ENCODE measurements at regions not wholly inside any gene's neighbourhood (a gene's known extent, or its start where the extent isn't known, plus 50 kb on each side); places are given as distances from the start of the nearest gene placed in this dataset.

DNA sequence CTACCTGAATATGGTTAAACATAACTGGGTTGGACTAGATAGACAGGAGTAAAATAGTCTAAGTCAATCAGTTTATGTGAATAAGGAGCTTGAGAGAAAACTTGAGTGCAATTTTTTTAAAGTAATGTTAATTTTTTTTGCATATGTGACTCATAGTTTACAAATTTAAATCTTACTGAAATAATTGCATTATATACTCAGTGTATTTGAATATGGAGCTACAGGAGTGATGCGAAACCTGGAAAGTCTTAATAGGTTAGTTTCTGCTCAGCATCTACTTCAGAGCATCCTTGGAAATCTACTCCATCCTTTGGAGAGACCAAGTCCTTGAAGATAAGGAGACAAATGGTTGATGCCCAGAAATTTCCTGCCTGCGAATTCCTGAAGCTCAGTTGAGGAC, 318.8 kb upstream of the NXPH2 start:
- Histone ChIP-seq H3K27me3 (ENCODE audit: control insufficient read depth, insufficient read depth, low read length) (no peaks in the 10 kb centered on the region), H3K9me3 (ENCODE audit: control insufficient read depth, insufficient read depth, low read length) (peaks cover 3% of the 10 kb centered on the region; the same call in 1 of the 2 replicates), H3K4me3 (ENCODE audit: low read depth, low read length) (no peak overlapping the region), H3K27ac (ENCODE audit: low read depth, low read length) (no peak overlapping the region)
- POLR2A ChIA-PET, result no interaction called here
- DNase-seq (ENCODE audit: low read depth, low spot score), result no peak
- CTCF ChIA-PET, result no interaction called here
- TF ChIP-seq, protein P1, sequence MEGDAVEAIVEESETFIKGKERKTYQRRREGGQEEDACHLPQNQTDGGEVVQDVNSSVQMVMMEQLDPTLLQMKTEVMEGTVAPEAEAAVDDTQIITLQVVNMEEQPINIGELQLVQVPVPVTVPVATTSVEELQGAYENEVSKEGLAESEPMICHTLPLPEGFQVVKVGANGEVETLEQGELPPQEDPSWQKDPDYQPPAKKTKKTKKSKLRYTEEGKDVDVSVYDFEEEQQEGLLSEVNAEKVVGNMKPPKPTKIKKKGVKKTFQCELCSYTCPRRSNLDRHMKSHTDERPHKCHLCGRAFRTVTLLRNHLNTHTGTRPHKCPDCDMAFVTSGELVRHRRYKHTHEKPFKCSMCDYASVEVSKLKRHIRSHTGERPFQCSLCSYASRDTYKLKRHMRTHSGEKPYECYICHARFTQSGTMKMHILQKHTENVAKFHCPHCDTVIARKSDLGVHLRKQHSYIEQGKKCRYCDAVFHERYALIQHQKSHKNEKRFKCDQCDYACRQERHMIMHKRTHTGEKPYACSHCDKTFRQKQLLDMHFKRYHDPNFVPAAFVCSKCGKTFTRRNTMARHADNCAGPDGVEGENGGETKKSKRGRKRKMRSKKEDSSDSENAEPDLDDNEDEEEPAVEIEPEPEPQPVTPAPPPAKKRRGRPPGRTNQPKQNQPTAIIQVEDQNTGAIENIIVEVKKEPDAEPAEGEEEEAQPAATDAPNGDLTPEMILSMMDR (IDR thresholded peaks at IDR 0.05; ENCODE audit: low read depth, low read length), result no peak

DNA sequence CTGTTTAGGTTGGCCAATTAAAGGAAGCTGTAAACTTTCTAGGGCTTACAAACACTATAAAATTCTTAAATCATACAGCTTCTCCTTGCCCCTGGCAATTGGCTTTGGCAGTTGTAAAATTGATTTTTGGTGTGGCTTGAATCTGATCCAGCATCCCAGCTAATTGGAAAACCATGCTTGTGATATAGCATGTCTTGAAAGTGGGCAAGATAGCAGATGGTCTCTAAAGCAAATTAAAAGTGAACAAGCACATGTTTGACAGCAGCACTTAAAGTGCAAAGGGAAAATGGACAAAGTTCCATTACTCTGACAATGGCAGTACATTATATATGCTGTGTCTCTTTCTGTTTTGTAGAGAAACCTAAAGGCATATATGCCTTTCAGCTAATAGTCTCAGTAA, 302.9 kb upstream of the NXPH2 start:
- TF ChIP-seq, protein P1 (IDR thresholded peaks at IDR 0.05; ENCODE audit: low read depth, low read length), result no peak
- H3K27ac ChIP-seq (ENCODE audit: low read depth, low read length), result no peak overlapping the region
- POLR2A ChIA-PET, result no interaction called here
- CTCF ChIA-PET, result no interaction called here
- no peaks in the 10 kb centered on the region for H3K9me3 ChIP-seq (ENCODE audit: control insufficient read depth, insufficient read depth, low read length)
- H3K4me3 ChIP-seq (ENCODE audit: low read depth, low read length), result no peak overlapping the region
- H3K27me3 ChIP-seq (ENCODE audit: control insufficient read depth, insufficient read depth, low read length), result no peaks in the 10 kb centered on the region
- DNase-seq (ENCODE audit: low read depth, low spot score), result no peak

DNA sequence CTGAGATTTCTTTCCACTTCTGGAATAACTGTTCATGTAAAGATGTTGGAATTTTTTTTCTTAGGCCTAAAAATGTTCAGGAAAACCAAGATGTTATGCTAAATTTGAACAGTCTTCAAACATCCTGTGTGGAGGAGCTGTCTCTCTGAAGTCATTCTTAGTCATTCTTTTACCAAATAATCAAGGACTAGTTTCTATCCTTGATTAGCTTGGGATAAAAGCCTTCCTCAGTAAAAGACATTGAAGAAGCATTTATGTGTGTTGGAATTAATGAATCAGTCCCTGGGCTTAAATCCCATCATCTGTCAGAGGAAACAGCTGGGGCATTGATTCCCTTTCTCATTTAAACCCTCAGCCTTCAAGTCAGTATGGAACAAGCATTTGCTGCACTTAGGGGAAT, 300.1 kb upstream of the NXPH2 start:
- CTCF ChIA-PET, result no interaction called here
- POLR2A ChIA-PET, result no interaction called here

GRCh38 chr2:139079311-139079710, 299.1 kb upstream of the NXPH2 start:
- no peaks in the 10 kb centered on the region for H3K27me3 ChIP-seq (ENCODE audit: control insufficient read depth, insufficient read depth, low read length)
- no peak overlapping the region for H3K4me3 ChIP-seq (ENCODE audit: low read depth, low read length)
- H3K9me3 ChIP-seq (ENCODE audit: control insufficient read depth, insufficient read depth, low read length), result peaks cover 2% of the 10 kb centered on the region; the same call in 1 of the 2 replicates
- TF ChIP-seq, protein P1 (IDR thresholded peaks at IDR 0.05; ENCODE audit: low read depth, low read length), result no peak
- no peak overlapping the region for H3K27ac ChIP-seq (ENCODE audit: low read depth, low read length)
- no peak for DNase-seq (ENCODE audit: low read depth, low spot score)
- CTCF ChIA-PET, result interaction anchor here (0.7 kb wide), 1 partner anchor 13 kb away, joined by 3 read pairs; no protein-coding TSS in a partner anchor
- POLR2A ChIA-PET, result no interaction called here

More for the DNA sequence above, 300.1 kb upstream of the NXPH2 start:
- TF ChIP-seq, protein P1 (IDR thresholded peaks at IDR 0.05; ENCODE audit: low read depth, low read length), result no peak
- no peak overlapping the region for H3K27ac ChIP-seq (ENCODE audit: low read depth, low read length)
- no peaks in the 10 kb centered on the region for H3K27me3 ChIP-seq (ENCODE audit: control insufficient read depth, insufficient read depth, low read length)
- peaks cover 2% of the 10 kb centered on the region; the same call in 1 of the 2 replicates for H3K9me3 ChIP-seq (ENCODE audit: control insufficient read depth, insufficient read depth, low read length)
- H3K4me3 ChIP-seq (ENCODE audit: low read depth, low read length), result no peak overlapping the region
- DNase-seq (ENCODE audit: low read depth, low spot score), result no peak

- H3K9me3 ChIP-seq (ENCODE audit: control insufficient read depth, insufficient read depth, low read length), result peaks cover 2% of the 10 kb centered on the region; the same call in 1 of the 2 replicates
- no peak overlapping the region for H3K4me3 ChIP-seq (ENCODE audit: low read depth, low read length)
- no peaks in the 10 kb centered on the region for H3K27me3 ChIP-seq (ENCODE audit: control insufficient read depth, insufficient read depth, low read length)
- no peak for DNase-seq (ENCODE audit: low read depth, low spot score)
- no peak overlapping the region for H3K27ac ChIP-seq (ENCODE audit: low read depth, low read length)
- ChIA-PET CTCF (no interaction called here), POLR2A (no interaction called here)
- TF ChIP-seq, protein P1 (IDR thresholded peaks at IDR 0.05; ENCODE audit: low read depth, low read length), result no peak
Measured at GRCh38 chr2:139078376-139078775, 298.2 kb upstream of the NXPH2 start.
